Upper lobe of left lung (tissue), 4 donors: ENCODE measurements at regions not wholly inside any gene's neighbourhood (a gene's known extent, or its start where the extent isn't known, plus 50 kb on each side); places are given as distances from the start of the nearest gene placed in this dataset.

ENCODE experiments used
- CTCF ChIP-seq, 6 experiments: fragments of 450-650 bp in 4 of 6; fragments of 200-600 bp in 2 of 6; sonication (generic) in 2 of 6; IDR thresholded peaks; one replicate each; pipeline ENCODE4 v1.5.1; 2016 to 2019; ENCODE audit warnings: antibody characterized with exemption in 6 of 6
- EP300 ChIP-seq, 4 donors: sonication (generic); formaldehyde crosslinking; IDR thresholded peaks; one replicate each; pipeline ENCODE4 v1.5.1; 2017; ENCODE audit warnings: antibody characterized with exemption in 4 of 4, control low read depth in 2 of 4
- POLR2A ChIP-seq, 4 donors: fragments of 450-650 bp; IDR thresholded peaks; one replicate each; pipeline ENCODE4 v1.5.1; 2016 to 2017; ENCODE audit warnings: antibody characterized with exemption in 4 of 4, mild to moderate bottlenecking in 2 of 4
- POLR2AphosphoS5 ChIP-seq, 2 donors: sonication (generic); formaldehyde crosslinking; IDR thresholded peaks; one replicate each; pipeline ENCODE4 v1.5.1; 2017; ENCODE audit warnings: antibody characterized with exemption in 2 of 2

- TF ChIP-seq POLR2AphosphoS5 (IDR thresholded peaks at IDR 0.05), result no peak
- TF ChIP-seq CTCF (IDR thresholded peaks at IDR 0.05), result no peak
- TF ChIP-seq POLR2A (IDR thresholded peaks at IDR 0.05), result no peak
- no peak for TF ChIP-seq EP300 (IDR thresholded peaks at IDR 0.05)
Observed at GRCh38 chr21:32844076-32844475, 72.5 kb upstream of the PAXBP1 start.
